H1 (cell line): ENCODE measurements at regions not wholly inside any gene's neighbourhood (a gene's known extent, or its start where the extent isn't known, plus 50 kb on each side); places are given as distances from the start of the nearest gene placed in this dataset.

Experiments
- CBX8 ChIP-seq: fragments of 300-800, 300-1000 bp; sonication (generic); IDR thresholded peaks from 2 replicates; pipeline ENCODE4 v1.7.1; 2016; ENCODE audit warnings: low read depth, low read length, borderline replicate concordance
- CTCF ChIP-seq, 3 experiments: IDR thresholded peaks; 1 replicate in 2 of 3; 2 replicates in 1 of 3; pipeline versions ENCODE4 v1.5.1 to v1.6.1; 2011; ENCODE audit warnings: low read length in 3 of 3, mild to moderate bottlenecking in 3 of 3, inconsistent platforms in 2 of 3, low read depth in 1 of 3, moderate library complexity in 1 of 3; ENCODE audit not compliant: insufficient read depth in 1 of 3; ENCODE audit errors: control extremely low read depth in 1 of 3
- EP300 ChIP-seq, 2 experiments: IDR thresholded peaks; 1 replicate in 1 of 2; 2 replicates in 1 of 2; pipeline ENCODE4 v1.6.1; 2011 to 2012; ENCODE audit warnings: low read depth in 2 of 2, low read length in 2 of 2, mild to moderate bottlenecking in 2 of 2, borderline replicate concordance in 1 of 2, inconsistent platforms in 1 of 2, moderate library complexity in 1 of 2
- EZH2 ChIP-seq: fragments of 200-600 bp; sonication (generic); IDR thresholded peaks from 2 replicates; pipeline ENCODE4 v1.7.1; 2012; ENCODE audit warnings: low read depth, mild to moderate bottlenecking, moderate library complexity, low read length, inconsistent platforms; ENCODE audit not compliant: severe bottlenecking
- HDAC2 ChIP-seq, 2 experiments: fragments of 300-600 bp in 1 of 2; sonication (generic) in 1 of 2; IDR thresholded peaks; 2 replicates each; pipeline ENCODE4 v1.6.1; 2011 to 2012; ENCODE audit warnings: low read depth in 2 of 2, low read length in 2 of 2, mild to moderate bottlenecking in 2 of 2, moderate library complexity in 2 of 2, borderline replicate concordance in 1 of 2, inconsistent platforms in 1 of 2
- JUN ChIP-seq: IDR thresholded peaks from 2 replicates; pipeline ENCODE4 v1.6.1; 2011; ENCODE audit warnings: low read depth, mild to moderate bottlenecking, improper control_type of control experiment, low read length
- KDM1A ChIP-seq: fragments of 200-600, 300-600 bp; sonication (generic); IDR thresholded peaks from 2 replicates; pipeline ENCODE4 v1.7.1; 2016; ENCODE audit warnings: mild to moderate bottlenecking, low read length, borderline replicate concordance
- MAX ChIP-seq: IDR thresholded peaks from 2 replicates; pipeline ENCODE4 v1.6.1; 2012; ENCODE audit warnings: inconsistent platforms
- TAF1 ChIP-seq: IDR thresholded peaks from 2 replicates; pipeline ENCODE4 v1.6.1; 2011; ENCODE audit warnings: mild to moderate bottlenecking, low read depth, low read length
- TBP ChIP-seq: IDR thresholded peaks from 2 replicates; pipeline ENCODE4 v1.6.1; 2011; ENCODE audit warnings: low read depth, low read length, improper control_type of control experiment
- YY1 ChIP-seq: IDR thresholded peaks from 2 replicates; pipeline ENCODE4 v1.6.1; 2011; ENCODE audit warnings: low read depth, mild to moderate bottlenecking, low read length

GRCh38 chr2:234172066-234172465 lies 121.6 kb downstream of the SPP2 start:
- TF ChIP-seq TBP (no peak), KDM1A (no peak), YY1 (no peak), EP300 (IDR thresholded peaks at IDR 0.05; ENCODE audit: borderline replicate concordance in 1 of 2, low read depth in 2 of 2, low read length in 2 of 2) (no peak), CTCF (IDR thresholded peaks at IDR 0.05; ENCODE audit: control extremely low read depth in 1 of 3, insufficient read depth in 1 of 3, low read depth in 1 of 3, low read length in 3 of 3) (no peak), EZH2 (no peak), JUN (no peak), MAX (no peak), CBX8 (no peak), HDAC2 (IDR thresholded peaks at IDR 0.05; ENCODE audit: borderline replicate concordance in 1 of 2, low read depth in 2 of 2, low read length in 2 of 2) (no peak), TAF1 (no peak)
